Vagina (tissue), 2 donors: ENCODE measurements at regions not wholly inside any gene's neighbourhood (a gene's known extent, or its start where the extent isn't known, plus 50 kb on each side); places are given as distances from the start of the nearest gene placed in this dataset.

ENCODE experiments used
- POLR2A ChIP-seq, 2 donors: fragments of 450-650 bp; IDR thresholded peaks; one replicate each; pipeline ENCODE4 v1.6.1; 2017; ENCODE audit warnings: antibody characterized with exemption in 2 of 2, mild to moderate bottlenecking in 2 of 2, moderate library complexity in 2 of 2
- POLR2AphosphoS5 ChIP-seq, 2 donors: sonication (generic); formaldehyde crosslinking; IDR thresholded peaks; one replicate each; pipeline ENCODE4 v1.9.0; 2017; ENCODE audit warnings: antibody characterized with exemption in 2 of 2, mild to moderate bottlenecking in 2 of 2, low read depth in 1 of 2; ENCODE audit not compliant: insufficient read depth in 1 of 2
- TF ChIP-seq, protein P1 (sequence below), 3 experiments: fragments of 450-650 bp in 2 of 3; fragments of 200-600 bp in 1 of 3; sonication (generic) in 1 of 3; IDR thresholded peaks; one replicate each; pipeline ENCODE4 v1.5.1; 2017 to 2019; ENCODE audit warnings: antibody characterized with exemption in 3 of 3, mild to moderate bottlenecking in 2 of 3, moderate library complexity in 2 of 3

DNA sequence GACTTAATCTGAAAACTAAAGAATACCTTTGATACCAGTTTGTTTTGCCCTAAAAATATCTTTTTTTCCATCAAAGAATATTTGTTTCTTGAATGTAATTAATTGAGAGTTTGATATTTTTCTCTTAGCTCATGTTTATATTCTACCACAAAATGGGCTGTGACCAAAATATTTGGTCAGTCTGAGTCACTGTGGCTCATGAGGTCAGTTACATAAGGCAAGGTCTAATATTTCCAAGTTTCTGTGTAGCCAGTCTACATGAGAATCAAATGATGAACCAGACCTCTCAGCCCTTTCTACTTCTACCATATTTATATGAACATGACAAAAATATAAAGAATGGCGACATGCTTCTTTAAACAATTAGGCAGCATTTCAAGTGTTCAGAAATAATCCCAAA is 83.0 kb upstream of the IVNS1ABP start:
- TF ChIP-seq, protein P1, sequence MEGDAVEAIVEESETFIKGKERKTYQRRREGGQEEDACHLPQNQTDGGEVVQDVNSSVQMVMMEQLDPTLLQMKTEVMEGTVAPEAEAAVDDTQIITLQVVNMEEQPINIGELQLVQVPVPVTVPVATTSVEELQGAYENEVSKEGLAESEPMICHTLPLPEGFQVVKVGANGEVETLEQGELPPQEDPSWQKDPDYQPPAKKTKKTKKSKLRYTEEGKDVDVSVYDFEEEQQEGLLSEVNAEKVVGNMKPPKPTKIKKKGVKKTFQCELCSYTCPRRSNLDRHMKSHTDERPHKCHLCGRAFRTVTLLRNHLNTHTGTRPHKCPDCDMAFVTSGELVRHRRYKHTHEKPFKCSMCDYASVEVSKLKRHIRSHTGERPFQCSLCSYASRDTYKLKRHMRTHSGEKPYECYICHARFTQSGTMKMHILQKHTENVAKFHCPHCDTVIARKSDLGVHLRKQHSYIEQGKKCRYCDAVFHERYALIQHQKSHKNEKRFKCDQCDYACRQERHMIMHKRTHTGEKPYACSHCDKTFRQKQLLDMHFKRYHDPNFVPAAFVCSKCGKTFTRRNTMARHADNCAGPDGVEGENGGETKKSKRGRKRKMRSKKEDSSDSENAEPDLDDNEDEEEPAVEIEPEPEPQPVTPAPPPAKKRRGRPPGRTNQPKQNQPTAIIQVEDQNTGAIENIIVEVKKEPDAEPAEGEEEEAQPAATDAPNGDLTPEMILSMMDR (IDR thresholded peaks at IDR 0.05), result no peak
- TF ChIP-seq POLR2AphosphoS5 (IDR thresholded peaks at IDR 0.05; ENCODE audit: insufficient read depth in 1 of 2, low read depth in 1 of 2) (no peak), POLR2A (IDR thresholded peaks at IDR 0.05) (no peak)
